Lung (tissue), 11 donors: ENCODE measurements at regions not wholly inside any gene's neighbourhood (a gene's known extent, or its start where the extent isn't known, plus 50 kb on each side); places are given as distances from the start of the nearest gene placed in this dataset.

Source experiments
- ATAC-seq: fragments of 200-7000 bp; cut with Tn5 transposase; one replicate; pipeline ENCODE4 v1.9.1; 2020; ENCODE audit warnings: moderate number of reproducible peaks; ENCODE audit not compliant: insufficient read depth, low FRiP score
- DNase-seq, 3 donors: peaks; one replicate each; pipeline ENCODE4 v3.0.0-alpha.2; 2013 to 2017
- H3K27ac ChIP-seq, 2 donors: one replicate each; pipeline ENCODE4 v1.5.1; 2013; ENCODE audit warnings: mild to moderate bottlenecking in 2 of 2, moderate library complexity in 2 of 2, control low read depth in 1 of 2, inconsistent platforms in 1 of 2, low read depth in 1 of 2, low read length in 1 of 2
- H3K27me3 ChIP-seq, 3 donors: one replicate each; pipeline ENCODE4 v1.5.1; 2013; ENCODE audit warnings: low read length in 2 of 3; ENCODE audit not compliant: control insufficient read depth in 3 of 3, insufficient read depth in 3 of 3
- H3K36me3 ChIP-seq, 4 donors: one replicate each; pipeline ENCODE4 v1.5.1; 2013; ENCODE audit warnings: low read length in 4 of 4, mild to moderate bottlenecking in 1 of 4, moderate library complexity in 1 of 4; ENCODE audit not compliant: control insufficient read depth in 4 of 4, insufficient read depth in 4 of 4
- H3K4me1 ChIP-seq, 5 donors: one replicate each; pipeline ENCODE4 v1.5.1; 2013; ENCODE audit warnings: low read length in 5 of 5, mild to moderate bottlenecking in 2 of 5, moderate library complexity in 1 of 5; ENCODE audit not compliant: control insufficient read depth in 5 of 5, insufficient read depth in 5 of 5
- H3K4me3 ChIP-seq: one replicate; pipeline ENCODE4 v1.5.1; 2013; ENCODE audit warnings: mild to moderate bottlenecking, control low read depth, moderate library complexity
- H3K9ac ChIP-seq, 2 donors: one replicate each; pipeline ENCODE4 v1.5.1; 2013; ENCODE audit warnings: low read length in 2 of 2, control low read depth in 1 of 2; ENCODE audit not compliant: insufficient read depth in 1 of 2
- H3K9me3 ChIP-seq, 4 donors: one replicate each; pipeline ENCODE4 v1.5.1; 2013; ENCODE audit warnings: low read length in 3 of 4, mild to moderate bottlenecking in 1 of 4, moderate library complexity in 1 of 4; ENCODE audit not compliant: control insufficient read depth in 4 of 4, insufficient read depth in 3 of 4
- WGBS, 2 donors: extraction: QIAGEN DNeasy Blood & Tissue Kit; methylation state at CpG; one replicate each; pipeline ENCODE4 v1.1.7; 2013; 5-methylcytosine and 5-hydroxymethylcytosine counted together
- TF ChIP-seq, protein P1 (sequence below): IDR thresholded peaks from 2 replicates; pipeline ENCODE4 v1.5.1; 2012; ENCODE audit warnings: mild to moderate bottlenecking; ENCODE audit errors: control extremely low read depth, extremely low read depth
- donor health status: control.
- donor health status: control.
- donor health status: Bipolar disorder and iron deficiency.
- donor health status: healthy.
- donor health status: DM: yes; HTN: yes; CAD: no.

DNA sequence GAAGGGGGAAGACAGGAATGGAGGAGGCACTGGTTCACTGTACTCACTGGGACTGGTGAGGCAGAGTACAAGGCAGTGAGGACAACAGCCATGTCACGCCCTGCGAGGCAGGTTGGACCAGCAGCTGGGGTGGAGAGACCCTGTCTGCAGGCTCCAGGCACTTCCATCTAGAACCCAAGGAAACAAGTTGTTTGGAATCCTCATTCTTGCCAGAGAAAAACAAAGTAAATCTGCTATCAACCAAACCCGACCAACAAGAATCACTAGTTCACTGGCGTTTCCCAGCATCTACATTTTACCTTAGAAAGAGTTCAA is 98.5 kb upstream of the CDYL start:
- H3K27me3 ChIP-seq = no peaks in the 10 kb centered on the region

DNA sequence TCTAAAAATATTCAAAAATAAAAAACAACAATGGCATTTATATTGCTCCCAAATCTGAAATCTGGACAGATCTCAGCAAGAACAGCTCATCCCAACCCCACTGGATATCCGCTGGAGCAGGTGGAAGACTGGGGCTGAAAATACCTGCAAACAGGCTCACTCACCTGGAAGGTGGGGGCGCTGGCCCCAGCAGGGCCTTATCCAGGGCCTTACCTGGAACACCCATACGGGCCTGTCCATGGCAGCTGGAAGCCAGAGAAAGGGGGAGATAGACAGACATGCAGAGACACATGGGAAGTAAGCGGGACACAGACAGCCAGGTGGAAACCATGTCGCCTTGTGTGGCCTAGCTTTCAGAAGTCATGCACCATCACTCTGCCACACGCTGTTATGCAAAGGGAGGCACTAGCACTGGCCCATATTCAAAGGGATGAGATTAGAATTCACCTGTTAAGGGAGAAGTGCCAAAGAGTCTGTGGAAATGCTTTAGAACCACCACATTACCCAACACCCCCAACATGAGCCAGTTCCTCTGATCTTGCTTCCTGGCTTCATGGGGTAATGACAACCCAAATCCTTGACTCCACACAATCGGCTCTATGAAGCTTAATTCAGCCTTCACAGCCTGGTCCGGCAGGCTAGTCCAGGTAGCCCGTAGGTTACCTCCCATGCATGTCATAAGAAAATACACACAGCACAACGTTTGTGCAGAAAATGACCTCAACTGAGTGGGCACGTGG is 99.0 kb upstream of the CDYL start:
- H3K9ac ChIP-seq = no peak overlapping the region
- no peaks in the 10 kb centered on the region for H3K4me1 ChIP-seq
- no peak overlapping the region for H3K4me3 ChIP-seq
- 86 to 92% methylated on average over 11 of the region's 11 CpGs for WGBS, 2 donors
- TF ChIP-seq, protein P1, sequence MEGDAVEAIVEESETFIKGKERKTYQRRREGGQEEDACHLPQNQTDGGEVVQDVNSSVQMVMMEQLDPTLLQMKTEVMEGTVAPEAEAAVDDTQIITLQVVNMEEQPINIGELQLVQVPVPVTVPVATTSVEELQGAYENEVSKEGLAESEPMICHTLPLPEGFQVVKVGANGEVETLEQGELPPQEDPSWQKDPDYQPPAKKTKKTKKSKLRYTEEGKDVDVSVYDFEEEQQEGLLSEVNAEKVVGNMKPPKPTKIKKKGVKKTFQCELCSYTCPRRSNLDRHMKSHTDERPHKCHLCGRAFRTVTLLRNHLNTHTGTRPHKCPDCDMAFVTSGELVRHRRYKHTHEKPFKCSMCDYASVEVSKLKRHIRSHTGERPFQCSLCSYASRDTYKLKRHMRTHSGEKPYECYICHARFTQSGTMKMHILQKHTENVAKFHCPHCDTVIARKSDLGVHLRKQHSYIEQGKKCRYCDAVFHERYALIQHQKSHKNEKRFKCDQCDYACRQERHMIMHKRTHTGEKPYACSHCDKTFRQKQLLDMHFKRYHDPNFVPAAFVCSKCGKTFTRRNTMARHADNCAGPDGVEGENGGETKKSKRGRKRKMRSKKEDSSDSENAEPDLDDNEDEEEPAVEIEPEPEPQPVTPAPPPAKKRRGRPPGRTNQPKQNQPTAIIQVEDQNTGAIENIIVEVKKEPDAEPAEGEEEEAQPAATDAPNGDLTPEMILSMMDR = no peak
- no peaks in the 10 kb centered on the region for H3K27me3 ChIP-seq
- DNase-seq (no peak), ATAC-seq (no peak)
- H3K9me3 ChIP-seq = no peaks in the 10 kb centered on the region
- no peaks in the 10 kb centered on the region for H3K36me3 ChIP-seq
- no peak overlapping the region for H3K27ac ChIP-seq

More for the DNA sequence above, 98.5 kb upstream of the CDYL start:
- 82 to 84% methylated on average over 4 of the region's 4 CpGs for WGBS, 2 donors
- no peak overlapping the region for H3K27ac ChIP-seq
- DNase-seq (no peak), ATAC-seq (no peak)
- TF ChIP-seq, protein P1 = no peak
- H3K9ac ChIP-seq = no peak overlapping the region
- H3K36me3 ChIP-seq = no peaks in the 10 kb centered on the region
- no peak overlapping the region for H3K4me3 ChIP-seq
- no peaks in the 10 kb centered on the region for H3K4me1 ChIP-seq
- H3K9me3 ChIP-seq = no peaks in the 10 kb centered on the region

DNA sequence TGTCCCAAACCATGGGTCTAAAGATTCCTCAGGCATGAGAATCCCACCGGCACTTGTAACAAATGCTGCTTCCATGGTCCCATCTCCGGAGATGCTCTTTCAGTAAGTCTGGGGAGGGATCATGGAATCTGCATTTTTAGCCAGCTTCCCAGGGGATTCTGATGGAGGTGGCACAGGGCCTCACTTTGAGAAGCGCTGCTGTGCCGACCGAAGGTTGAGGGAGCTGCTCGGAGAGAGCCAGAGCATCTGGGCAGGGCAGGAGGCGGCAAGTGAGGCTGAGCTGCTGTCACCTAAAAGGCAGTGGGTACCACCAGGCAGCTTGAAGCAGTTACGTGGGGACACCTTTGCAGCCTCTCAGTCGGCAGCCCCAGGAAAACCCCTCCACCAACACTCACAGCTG is 100.2 kb upstream of the CDYL start:
- no peaks in the 10 kb centered on the region for H3K4me1 ChIP-seq
- DNase-seq = no peak
- no peaks in the 10 kb centered on the region for H3K9me3 ChIP-seq
- no peak overlapping the region for H3K9ac ChIP-seq
- no peaks in the 10 kb centered on the region for H3K27me3 ChIP-seq
- no peak overlapping the region for H3K4me3 ChIP-seq
- no peak overlapping the region for H3K27ac ChIP-seq
- TF ChIP-seq, protein P1 = no peak
- ATAC-seq = no peak
- WGBS, 2 donors = 92 to 95% methylated on average over 9 of the region's 9 CpGs
- no peaks in the 10 kb centered on the region for H3K36me3 ChIP-seq

GRCh38 chr6:4675121-4675520 is 101.1 kb upstream of the CDYL start:
- WGBS, 2 donors = 71 to 80% methylated on average over 6 of the region's 6 CpGs
- H3K9ac ChIP-seq = no peak overlapping the region
- no peaks in the 10 kb centered on the region for H3K36me3 ChIP-seq
- no peak for ATAC-seq
- peaks cover 0 to 2% (median 0%) of the 10 kb centered on the region in 4 donors for H3K9me3 ChIP-seq
- peaks cover 0 to 2% (median 0%) of the 10 kb centered on the region in 5 donors for H3K4me1 ChIP-seq
- H3K4me3 ChIP-seq = no peak overlapping the region
- no peak overlapping the region for H3K27ac ChIP-seq
- no peak for DNase-seq
- H3K27me3 ChIP-seq = no peaks in the 10 kb centered on the region
- TF ChIP-seq, protein P1 = no peak
